K562 (cell line): ENCODE measurements at regions not wholly inside any gene's neighbourhood (a gene's known extent, or its start where the extent isn't known, plus 50 kb on each side); places are given as distances from the start of the nearest gene placed in this dataset.

Experiments
- CBX8 ChIP-seq: fragments of 200-600 bp; sonication (generic); IDR thresholded peaks from 2 replicates; pipeline ENCODE4 v1.6.1; 2012; ENCODE audit warnings: borderline replicate concordance, mixed run types, low read depth, mild to moderate bottlenecking, moderate library complexity, mixed read lengths, low read length, control low read depth, inconsistent platforms; ENCODE audit not compliant: poor library complexity, severe bottlenecking; ENCODE audit errors: extremely low read depth
- FOXA1 ChIP-seq: fragments of 450-650 bp; IDR thresholded peaks from 2 replicates; pipeline ENCODE4 v1.6.1; 2016; ENCODE audit warnings: mild to moderate bottlenecking, borderline replicate concordance
- FOXM1 ChIP-seq, 2 experiments: fragments of 450-650 bp in 1 of 2; sonication (generic) in 1 of 2; formaldehyde crosslinking in 1 of 2; IDR thresholded peaks; 2 replicates each; pipeline versions ENCODE4 v1.6.1 to v1.9.0; 2017 to 2022; ENCODE audit warnings: low read depth in 2 of 2, mild to moderate bottlenecking in 2 of 2, missing genetic modification reagents in 1 of 2, moderate library complexity in 1 of 2
- MCM2 ChIP-seq: fragments of 450-650 bp; IDR thresholded peaks from 2 replicates; pipeline ENCODE4 v1.6.1; 2017; ENCODE audit warnings: low read depth, mild to moderate bottlenecking
- NR3C1 ChIP-seq: sonication (generic); formaldehyde crosslinking; IDR thresholded peaks from 2 replicates; pipeline ENCODE4 v1.8.1; 2022; ENCODE audit warnings: missing genetic modification reagents
- NRF1 ChIP-seq, 2 experiments: fragments of 450-650 bp; IDR thresholded peaks in 1 of 2; conservative IDR thresholded peaks in 1 of 2; 2 replicates each; pipeline ENCODE4 v1.6.1; 2014; ENCODE audit warnings: mild to moderate bottlenecking in 2 of 2
- POLR2A ChIP-seq: fragments of 450-650 bp; conservative IDR thresholded peaks from 2 replicates; pipeline ENCODE4 v1.6.1; 2016
- RAD51 ChIP-seq: fragments of 450-650 bp; IDR thresholded peaks from 2 replicates; pipeline ENCODE4 v1.7.1; 2016; ENCODE audit warnings: low read depth, mild to moderate bottlenecking, borderline replicate concordance
- RERE ChIP-seq: sonication (generic); formaldehyde crosslinking; IDR thresholded peaks from 2 replicates; pipeline ENCODE4 v1.8.0; 2023; ENCODE audit warnings: missing genetic modification reagents, mild to moderate bottlenecking, borderline replicate concordance
- RUNX1 ChIP-seq: sonication (generic); IDR thresholded peaks from 2 replicates; pipeline ENCODE4 v1.6.1; 2016; ENCODE audit warnings: antibody characterized with exemption, low read depth
- TCF3 ChIP-seq: sonication (generic); formaldehyde crosslinking; IDR thresholded peaks from 2 replicates; pipeline ENCODE4 v1.4.0; 2020; ENCODE audit warnings: mild to moderate bottlenecking, missing genetic modification reagents
- TFE3 ChIP-seq: fragments of 450-650 bp; formaldehyde crosslinking; IDR thresholded peaks from 2 replicates; pipeline ENCODE4 v1.4.0; 2020; ENCODE audit warnings: mild to moderate bottlenecking, mixed read lengths
- ZEB2 ChIP-seq: fragments of 450-650 bp; IDR thresholded peaks from 2 replicates; pipeline ENCODE4 v1.6.1; 2016
- ZNF24 ChIP-seq: fragments of 450-650 bp; IDR thresholded peaks from 2 replicates; pipeline ENCODE4 v1.6.1; 2016
- ZNF79 ChIP-seq: fragments of 250-450 bp; sonication (Bioruptor Pico); IDR thresholded peaks from 2 replicates; pipeline ENCODE4 v1.4.0; 2020; ENCODE audit warnings: low read depth, mild to moderate bottlenecking, moderate library complexity
- TF ChIP-seq, protein P1 (sequence below): IDR thresholded peaks from 2 replicates; pipeline ENCODE4 v1.6.1; 2014; ENCODE audit warnings: antibody characterized with exemption
- TF ChIP-seq, protein P2 (sequence below): fragments of 250-450 bp; sonication (Bioruptor Pico); IDR thresholded peaks from 2 replicates; pipeline ENCODE4 v1.5.0; 2021; ENCODE audit warnings: mild to moderate bottlenecking, borderline replicate concordance

DNA sequence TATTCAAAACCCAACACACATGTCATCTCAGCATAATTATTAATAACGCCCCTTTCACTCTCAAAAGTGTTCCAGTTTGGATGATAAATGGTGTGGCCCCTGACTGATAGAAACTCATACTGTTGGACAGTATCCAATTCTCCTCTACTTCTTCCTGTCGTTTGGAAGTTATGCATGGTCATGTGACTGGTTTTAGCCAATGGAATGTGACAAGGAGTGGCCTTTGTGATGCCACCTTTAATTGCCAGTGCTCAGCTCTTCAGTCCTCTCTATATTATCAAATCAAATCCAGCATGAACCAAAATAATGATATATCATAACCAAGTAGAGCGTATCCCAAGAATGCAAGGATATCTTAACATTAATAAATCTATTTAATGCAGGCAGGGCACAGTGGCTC lies 117.8 kb upstream of the SPIN1 start (continued):
- TF ChIP-seq, protein P1, sequence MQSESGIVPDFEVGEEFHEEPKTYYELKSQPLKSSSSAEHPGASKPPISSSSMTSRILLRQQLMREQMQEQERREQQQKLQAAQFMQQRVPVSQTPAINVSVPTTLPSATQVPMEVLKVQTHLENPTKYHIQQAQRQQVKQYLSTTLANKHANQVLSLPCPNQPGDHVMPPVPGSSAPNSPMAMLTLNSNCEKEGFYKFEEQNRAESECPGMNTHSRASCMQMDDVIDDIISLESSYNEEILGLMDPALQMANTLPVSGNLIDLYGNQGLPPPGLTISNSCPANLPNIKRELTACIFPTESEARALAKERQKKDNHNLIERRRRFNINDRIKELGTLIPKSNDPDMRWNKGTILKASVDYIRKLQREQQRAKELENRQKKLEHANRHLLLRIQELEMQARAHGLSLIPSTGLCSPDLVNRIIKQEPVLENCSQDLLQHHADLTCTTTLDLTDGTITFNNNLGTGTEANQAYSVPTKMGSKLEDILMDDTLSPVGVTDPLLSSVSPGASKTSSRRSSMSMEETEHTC = no peak
- TF ChIP-seq FOXM1 (IDR thresholded peaks at IDR 0.05; ENCODE audit: low read depth) (no peak), FOXM1 (CRISPR knock-in tag; IDR thresholded peaks at IDR 0.05; ENCODE audit: low read depth) (no peak), ZNF24 (no peak), RUNX1 (no peak), FOXA1 (no peak), TFE3 (CRISPR knock-in tag) (peak; percentile 66), NR3C1 (CRISPR knock-in tag) (no peak), NRF1 (conservative IDR thresholded peaks at IDR 0.05 in 1 of 2, IDR thresholded peaks at IDR 0.05 in 1 of 2) (no peak), RAD51 (peak; percentile 59), CBX8 (no peak), ZEB2 (no peak), TCF3 (CRISPR knock-in tag) (no peak), RERE (CRISPR knock-in tag) (no peak), POLR2A (no peak), ZNF79 (CRISPR knock-in tag) (no peak), MCM2 (no peak)
- TF ChIP-seq, protein P2, sequence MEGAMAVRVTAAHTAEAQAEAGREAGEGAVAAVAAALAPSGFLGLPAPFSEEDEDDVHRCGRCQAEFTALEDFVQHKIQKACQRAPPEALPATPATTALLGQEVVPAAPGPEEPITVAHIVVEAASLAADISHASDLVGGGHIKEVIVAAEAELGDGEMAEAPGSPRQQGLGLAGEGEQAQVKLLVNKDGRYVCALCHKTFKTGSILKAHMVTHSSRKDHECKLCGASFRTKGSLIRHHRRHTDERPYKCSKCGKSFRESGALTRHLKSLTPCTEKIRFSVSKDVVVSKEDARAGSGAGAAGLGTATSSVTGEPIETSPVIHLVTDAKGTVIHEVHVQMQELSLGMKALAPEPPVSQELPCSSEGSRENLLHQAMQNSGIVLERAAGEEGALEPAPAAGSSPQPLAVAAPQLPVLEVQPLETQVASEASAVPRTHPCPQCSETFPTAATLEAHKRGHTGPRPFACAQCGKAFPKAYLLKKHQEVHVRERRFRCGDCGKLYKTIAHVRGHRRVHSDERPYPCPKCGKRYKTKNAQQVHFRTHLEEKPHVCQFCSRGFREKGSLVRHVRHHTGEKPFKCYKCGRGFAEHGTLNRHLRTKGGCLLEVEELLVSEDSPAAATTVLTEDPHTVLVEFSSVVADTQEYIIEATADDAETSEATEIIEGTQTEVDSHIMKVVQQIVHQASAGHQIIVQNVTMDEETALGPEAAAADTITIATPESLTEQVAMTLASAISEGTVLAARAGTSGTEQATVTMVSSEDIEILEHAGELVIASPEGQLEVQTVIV (CRISPR knock-in tag) = no peak
